B cell (primary cell): ENCODE measurements at regions not wholly inside any gene's neighbourhood (a gene's known extent, or its start where the extent isn't known, plus 50 kb on each side); places are given as distances from the start of the nearest gene placed in this dataset.

Experiments
- ATAC-seq: fragments of 200-7000 bp; cut with Tn5 transposase; one replicate; pipeline ENCODE4 v1.10.0; 2021; ENCODE audit warnings: low read depth, mild to moderate bottlenecking, moderate number of reproducible peaks, moderate library complexity
- CTCF ChIA-PET: fragments of 350-600 bp; sonication (Branson Sonifier 250); formaldehyde crosslinking; loops from one replicate; lab custom pipeline; 2021; ENCODE audit warnings: antibody characterized with exemption, inconsistent platforms; lab: Charles Lee
- POLR2A ChIA-PET: fragments of 350-600 bp; sonication (Branson Sonifier 250); formaldehyde crosslinking; loops from one replicate; lab custom pipeline; 2021; ENCODE audit warnings: antibody characterized with exemption; lab: Charles Lee
- DNase-seq: peaks from one replicate; pipeline ENCODE4 v3.0.0; 2013
- H2AFZ ChIP-seq: 2 replicates; pipeline ENCODE4 v1.6.1; 2012; ENCODE audit warnings: mild to moderate bottlenecking, low read depth, low read length; ENCODE audit not compliant: insufficient read depth, poor library complexity, severe bottlenecking
- H3K27ac ChIP-seq, 2 donors: 1 replicate in 1 of 2; 2 replicates in 1 of 2; pipeline ENCODE4 v1.5.1; 2012 to 2013; ENCODE audit warnings: low read length in 2 of 2, mild to moderate bottlenecking in 2 of 2, moderate library complexity in 1 of 2
- H3K27me3 ChIP-seq, 4 experiments: fragments of 200-600 bp in 1 of 4; sonication (generic) in 1 of 4; replicated peaks in 1 of 4; 1 replicate in 2 of 4; 2 replicates in 2 of 4; pipeline versions ENCODE4 v1.6.1 to v1.7.0; 2013 to 2016; ENCODE audit warnings: low read length in 3 of 4, mild to moderate bottlenecking in 2 of 4, mixed read lengths in 1 of 4, moderate library complexity in 1 of 4; ENCODE audit not compliant: insufficient read depth in 4 of 4, control insufficient read depth in 3 of 4; ENCODE audit errors: control extremely low read depth in 1 of 4
- H3K36me3 ChIP-seq, 2 experiments: replicated peaks in 1 of 2; 1 replicate in 1 of 2; 2 replicates in 1 of 2; pipeline versions ENCODE4 v1.6.1 to v1.7.1; 2013; ENCODE audit warnings: low read length in 1 of 2; ENCODE audit not compliant: insufficient read depth in 2 of 2, control insufficient read depth in 1 of 2; ENCODE audit errors: control extremely low read depth in 1 of 2, extremely low read depth in 1 of 2
- H3K4me1 ChIP-seq, 2 donors: fragments of 200-600 bp in 1 of 2; sonication (generic) in 1 of 2; 1 replicate in 1 of 2; 2 replicates in 1 of 2; pipeline versions ENCODE4 v1.5.1 to v1.6.1; 2013 to 2017; ENCODE audit warnings: low read length in 2 of 2; ENCODE audit not compliant: control insufficient read depth in 2 of 2, insufficient read depth in 2 of 2
- H3K4me2 ChIP-seq: replicated peaks from 2 replicates; pipeline ENCODE3; 2012; ENCODE audit warnings: mild to moderate bottlenecking, low read depth, low read length; ENCODE audit not compliant: poor library complexity, severe bottlenecking
- H3K4me3 ChIP-seq, 5 experiments: fragments of 200-600 bp in 1 of 5; sonication (generic) in 1 of 5; 1 replicate in 3 of 5; 2 replicates in 2 of 5; pipeline versions ENCODE4 v1.5.1 to v1.7.0; 2011 to 2016; ENCODE audit warnings: low read length in 4 of 5, mild to moderate bottlenecking in 4 of 5, low read depth in 2 of 5, control low read depth in 1 of 5, moderate library complexity in 1 of 5; ENCODE audit not compliant: insufficient read depth in 1 of 5; ENCODE audit errors: control extremely low read depth in 1 of 5, extremely low read depth in 1 of 5
- H3K79me2 ChIP-seq: fragments of 200-600 bp; sonication (generic); one replicate; pipeline ENCODE4 v1.6.0; 2016; ENCODE audit warnings: low read length; ENCODE audit not compliant: control insufficient read depth, insufficient read depth
- H3K9ac ChIP-seq: fragments of 200-600 bp; sonication (generic); 2 replicates; pipeline ENCODE4 v1.6.1; 2017; ENCODE audit warnings: mild to moderate bottlenecking, low read length, moderate library complexity
- H3K9me3 ChIP-seq, 3 donors: one replicate each; pipeline versions ENCODE4 v1.6.1 to v1.7.1; 2013; ENCODE audit warnings: low read length in 2 of 3; ENCODE audit not compliant: control insufficient read depth in 2 of 3, insufficient read depth in 1 of 3; ENCODE audit errors: control extremely low read depth in 1 of 3
- H4K20me1 ChIP-seq: 2 replicates; pipeline ENCODE4 v1.6.0; 2012; ENCODE audit warnings: mild to moderate bottlenecking, low read length; ENCODE audit not compliant: insufficient read depth, control insufficient read depth, poor library complexity, severe bottlenecking
- H3K27ac Mint-ChIP-seq: one replicate; pipeline ENCODE4 v1.8.0; 2021; ENCODE audit warnings: mixed read lengths
- H3K27me3 Mint-ChIP-seq: one replicate; pipeline ENCODE4 v1.8.0; 2021; ENCODE audit warnings: mixed read lengths
- H3K4me1 Mint-ChIP-seq: one replicate; pipeline ENCODE4 v1.8.0; 2021; ENCODE audit warnings: mixed read lengths
- H3K4me3 Mint-ChIP-seq: one replicate; pipeline ENCODE4 v1.8.0; 2021; ENCODE audit warnings: mixed read lengths
- H3K9me3 Mint-ChIP-seq: one replicate; pipeline ENCODE4 v1.8.0; 2022; ENCODE audit warnings: mixed read lengths; ENCODE audit not compliant: insufficient read depth
- EZH2 ChIP-seq: IDR thresholded peaks from 2 replicates; pipeline ENCODE4 v1.6.1; 2012; ENCODE audit warnings: borderline replicate concordance, low read depth, mild to moderate bottlenecking, moderate library complexity, low read length; ENCODE audit not compliant: insufficient read depth, poor library complexity, severe bottlenecking
- WGBS: methylation state at CpG from one replicate; pipeline ENCODE4 v1.1.5; 2013; ENCODE audit warnings: missing lambda C conversion rate; ENCODE audit not compliant: insufficient coverage; 5-methylcytosine and 5-hydroxymethylcytosine counted together
- intact Hi-C: fragments of 100-400 bp; cut with micrococcal nuclease; formaldehyde crosslinking; loops from one replicate; pipeline ENCODE4 v1.10.0; 2022
- TF ChIP-seq, protein P1 (sequence below): fragments of 200-600 bp; IDR thresholded peaks from one replicate; pipeline ENCODE4 v1.8.0; 2022; ENCODE audit warnings: antibody characterized with exemption, mild to moderate bottlenecking

- POLR2A ChIA-PET, result no interaction called here
These were observed 181.9 kb upstream of the KIF2B start for GRCh38 chr17:53640808-53641207.

DNA sequence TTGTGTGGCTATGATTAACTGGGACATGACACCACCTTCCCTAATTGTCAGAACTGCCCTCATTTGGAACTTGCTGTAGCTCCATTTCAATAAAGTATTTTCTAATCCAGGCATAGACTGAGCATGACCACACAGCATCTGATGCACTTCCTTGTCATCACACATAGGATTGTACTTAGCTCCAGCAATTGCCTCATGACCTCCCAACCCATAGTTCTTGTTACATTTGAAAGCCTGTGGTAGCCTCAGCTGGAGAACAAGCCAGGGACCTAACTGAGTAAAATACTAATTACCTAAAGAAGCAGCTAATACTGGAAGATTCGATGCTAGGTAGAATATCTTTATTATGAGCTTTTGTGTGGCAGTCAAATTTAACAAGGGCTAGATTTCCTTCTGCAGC, 187.3 kb upstream of the KIF2B start:
- no peak for TF ChIP-seq EZH2
- TF ChIP-seq, protein P1, sequence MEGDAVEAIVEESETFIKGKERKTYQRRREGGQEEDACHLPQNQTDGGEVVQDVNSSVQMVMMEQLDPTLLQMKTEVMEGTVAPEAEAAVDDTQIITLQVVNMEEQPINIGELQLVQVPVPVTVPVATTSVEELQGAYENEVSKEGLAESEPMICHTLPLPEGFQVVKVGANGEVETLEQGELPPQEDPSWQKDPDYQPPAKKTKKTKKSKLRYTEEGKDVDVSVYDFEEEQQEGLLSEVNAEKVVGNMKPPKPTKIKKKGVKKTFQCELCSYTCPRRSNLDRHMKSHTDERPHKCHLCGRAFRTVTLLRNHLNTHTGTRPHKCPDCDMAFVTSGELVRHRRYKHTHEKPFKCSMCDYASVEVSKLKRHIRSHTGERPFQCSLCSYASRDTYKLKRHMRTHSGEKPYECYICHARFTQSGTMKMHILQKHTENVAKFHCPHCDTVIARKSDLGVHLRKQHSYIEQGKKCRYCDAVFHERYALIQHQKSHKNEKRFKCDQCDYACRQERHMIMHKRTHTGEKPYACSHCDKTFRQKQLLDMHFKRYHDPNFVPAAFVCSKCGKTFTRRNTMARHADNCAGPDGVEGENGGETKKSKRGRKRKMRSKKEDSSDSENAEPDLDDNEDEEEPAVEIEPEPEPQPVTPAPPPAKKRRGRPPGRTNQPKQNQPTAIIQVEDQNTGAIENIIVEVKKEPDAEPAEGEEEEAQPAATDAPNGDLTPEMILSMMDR, result no peak
- no peak overlapping the region for H2AFZ ChIP-seq
- H3K9me3 ChIP-seq, result no peaks in the 10 kb centered on the region
- no peak overlapping the region for H3K9ac ChIP-seq
- H3K4me3 Mint-ChIP-seq, result no peak overlapping the region
- no peak overlapping the region for H3K27ac ChIP-seq
- POLR2A ChIA-PET, result no interaction called here
- H3K9me3 Mint-ChIP-seq, result peaks cover 5% of the 10 kb centered on the region
- H4K20me1 ChIP-seq, result no peaks in the 10 kb centered on the region
- no peak overlapping the region for H3K4me3 ChIP-seq
- no peaks in the 10 kb centered on the region for H3K36me3 ChIP-seq
- no CpG with 5 or more reads among the region's 1 CpG for WGBS
- no peak overlapping the region for H3K27ac Mint-ChIP-seq
- no peaks in the 10 kb centered on the region for H3K4me1 ChIP-seq
- no peaks in the 10 kb centered on the region for H3K27me3 Mint-ChIP-seq
- CTCF ChIA-PET, result no interaction called here
- intact Hi-C loops, result no loop called here
- no peaks in the 10 kb centered on the region for H3K4me1 Mint-ChIP-seq
- H3K4me2 ChIP-seq, result no peak overlapping the region
- H3K79me2 ChIP-seq, result no peaks in the 10 kb centered on the region
- DNase-seq, result no peak
- ATAC-seq, result no peak
- no peaks in the 10 kb centered on the region for H3K27me3 ChIP-seq

More at GRCh38 chr17:53640808-53641207, 181.9 kb upstream of the KIF2B start:
- DNase-seq, result no peak
- no peaks in the 10 kb centered on the region for H3K79me2 ChIP-seq
- Mint-ChIP-seq H3K27me3 (no peaks in the 10 kb centered on the region), H3K9me3 (peaks cover 14% of the 10 kb centered on the region), H3K4me3 (no peak overlapping the region), H3K4me1 (no peaks in the 10 kb centered on the region), H3K27ac (no peak overlapping the region)
- no peaks in the 10 kb centered on the region for H3K9me3 ChIP-seq
- no peaks in the 10 kb centered on the region for H3K4me1 ChIP-seq
- H3K9ac ChIP-seq, result no peak overlapping the region
- TF ChIP-seq, protein P1, result no peak
- TF ChIP-seq EZH2, result no peak
- no peak for ATAC-seq
- no peaks in the 10 kb centered on the region for H3K27me3 ChIP-seq
- no peak overlapping the region for H2AFZ ChIP-seq
- H3K4me3 ChIP-seq, result no peak overlapping the region
- H3K27ac ChIP-seq, result no peak overlapping the region
- no peaks in the 10 kb centered on the region for H3K36me3 ChIP-seq
- whole genome bisulfite sequencing, result no CpG with 5 or more reads among the region's 1 CpG
- no peaks in the 10 kb centered on the region for H4K20me1 ChIP-seq
- CTCF ChIA-PET, result no interaction called here
- H3K4me2 ChIP-seq, result no peak overlapping the region
- intact Hi-C loops, result no loop called here
